HG02943 (cell line): ENCODE measurements at regions not wholly inside any gene's neighbourhood (a gene's known extent, or its start where the extent isn't known, plus 50 kb on each side); places are given as distances from the start of the nearest gene placed in this dataset.
"Not testable (repeated sequence)": the region's sequence is repeated elsewhere in the genome, so short reads cannot be mapped to it uniquely, and the experiment has no call there.

ENCODE experiments used
- ATAC-seq: cut with Tn5 transposase; IDR thresholded peaks from one replicate; pipeline ENCODE4 v1.9.1; 2021; ENCODE audit warnings: mild to moderate bottlenecking, low read depth, moderate library complexity; ENCODE audit not compliant: unreplicated experiment

DNA sequence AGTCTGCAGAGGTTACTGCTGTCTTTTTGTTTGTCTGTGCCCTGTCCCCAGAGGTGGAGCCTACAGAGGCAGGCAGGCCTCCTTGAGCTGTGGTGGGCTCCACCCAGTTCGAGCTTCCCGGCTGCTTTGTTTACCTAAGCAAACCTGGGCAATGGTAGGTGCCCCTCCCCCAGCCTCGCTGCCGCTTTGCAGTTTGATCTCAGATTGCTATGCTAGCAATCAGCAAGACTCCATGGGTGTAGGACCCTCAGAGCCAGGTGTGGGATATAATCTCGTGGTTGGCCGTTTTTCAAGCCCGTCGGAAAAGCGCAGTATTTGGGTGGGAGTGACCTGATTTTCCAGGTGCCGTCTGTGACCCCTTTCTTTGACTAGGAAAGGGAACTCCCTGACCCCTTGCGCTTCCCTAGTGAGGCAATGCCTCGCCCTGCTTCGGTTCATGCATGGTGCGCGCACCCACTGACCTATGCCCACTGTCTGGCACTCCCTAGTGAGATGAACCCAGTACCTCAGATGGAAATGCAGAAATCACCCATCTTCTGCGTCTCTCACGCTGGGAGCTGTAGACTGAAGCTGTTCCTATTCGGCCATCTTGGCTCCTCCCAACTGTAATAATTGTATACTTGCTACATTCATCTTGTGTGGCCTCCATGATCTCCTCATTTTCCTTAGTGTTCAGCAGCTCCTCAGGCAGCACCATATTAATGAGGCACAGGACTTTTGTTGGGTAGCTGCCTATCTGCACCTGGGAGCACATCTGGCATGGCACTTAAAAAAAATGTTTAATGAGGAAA, 391.4 kb downstream of the BCKDHB start:
- not testable (repeated sequence) for ATAC-seq

DNA sequence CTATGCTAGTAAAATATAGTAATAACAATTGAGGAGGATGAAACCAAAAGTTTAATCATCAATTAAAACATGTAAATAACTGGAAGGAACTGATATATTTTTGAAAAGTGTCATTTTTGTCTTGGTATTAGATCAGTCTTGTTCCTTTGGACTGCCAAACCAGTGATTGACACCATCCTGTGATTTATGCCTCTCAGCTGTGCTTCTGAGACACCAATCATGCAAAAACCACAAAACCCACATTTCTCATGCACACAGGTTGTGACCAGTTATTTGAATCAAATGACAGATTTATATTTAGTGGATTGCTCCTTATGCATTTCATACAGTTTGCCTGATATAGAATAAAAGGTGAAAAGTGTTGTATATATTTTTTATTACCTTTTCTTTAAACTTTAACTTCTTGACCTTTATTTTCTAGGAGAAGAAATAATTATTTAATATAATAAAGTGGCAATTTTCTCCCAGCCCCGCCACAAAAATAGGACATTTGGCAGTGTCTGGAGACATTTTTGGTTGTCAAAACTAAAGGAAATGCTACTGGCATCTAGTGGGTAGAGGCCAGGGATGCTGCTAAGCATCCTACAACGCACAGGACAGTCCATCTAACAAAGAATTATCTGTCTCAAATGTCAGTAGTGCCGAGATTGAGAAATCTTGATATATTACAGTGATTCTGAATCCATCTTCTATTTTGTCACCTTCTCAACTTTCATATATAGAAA, 383.6 kb downstream of the BCKDHB start:
- ATAC-seq, result no peak

DNA sequence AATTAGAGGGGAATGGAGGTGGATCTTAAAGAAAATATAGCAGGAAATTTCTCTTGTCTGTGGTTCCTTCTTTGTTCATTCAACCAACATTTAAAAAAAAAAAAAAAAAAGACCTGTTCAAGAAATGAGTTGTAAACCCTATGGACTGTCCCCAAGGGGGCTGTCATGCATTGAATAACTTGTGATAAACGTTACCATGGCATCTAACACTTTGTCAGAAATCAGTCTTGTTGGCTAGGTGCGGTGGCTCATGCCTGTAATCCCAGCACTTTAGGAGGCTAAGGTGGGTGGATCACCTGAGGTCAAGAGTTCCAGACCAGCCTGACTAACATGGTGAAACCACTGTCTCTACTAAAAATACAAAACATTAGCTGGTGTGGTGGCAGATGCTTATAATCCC, 381.7 kb downstream of the BCKDHB start:
- no peak for ATAC-seq

DNA sequence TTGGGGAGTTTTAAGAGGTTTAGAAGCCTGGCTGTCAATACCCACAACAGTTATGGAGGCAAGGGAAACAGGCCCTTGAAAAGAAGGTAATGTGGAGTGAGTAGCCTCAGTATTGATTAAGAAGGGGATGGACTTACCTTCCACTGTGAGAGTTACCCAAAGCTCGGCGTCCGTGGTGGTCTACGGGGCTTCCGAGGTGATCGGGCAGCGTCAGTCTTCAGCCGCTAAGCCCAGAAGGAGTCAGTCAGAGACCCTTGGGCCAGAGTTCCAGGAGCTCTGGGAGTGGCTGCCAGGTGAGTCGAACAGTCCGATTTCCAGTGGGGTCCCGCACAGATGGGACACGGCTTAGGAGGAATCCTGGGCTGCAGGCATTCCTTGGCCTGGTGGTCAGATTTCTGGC, 379.0 kb downstream of the BCKDHB start:
- not testable (repeated sequence) for ATAC-seq

DNA sequence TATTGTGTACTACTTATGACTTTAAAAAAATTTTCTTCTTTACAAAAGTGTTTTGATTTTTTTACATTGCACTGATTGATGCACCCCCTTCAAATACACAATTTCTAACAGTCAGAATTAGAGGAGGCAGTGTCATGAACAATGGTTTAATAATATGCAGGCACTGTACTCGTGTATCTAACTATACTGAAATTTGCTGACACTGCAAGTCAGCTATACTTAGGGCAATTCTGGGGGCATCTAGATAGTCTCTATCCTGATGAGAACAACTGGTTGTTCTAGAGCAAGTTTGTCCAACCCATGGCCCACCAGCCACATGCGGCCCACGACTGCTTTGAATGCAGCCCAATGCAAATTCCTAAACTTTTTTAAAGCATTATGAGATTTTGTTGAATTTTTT, 375.6 kb downstream of the BCKDHB start:
- no peak for ATAC-seq

DNA sequence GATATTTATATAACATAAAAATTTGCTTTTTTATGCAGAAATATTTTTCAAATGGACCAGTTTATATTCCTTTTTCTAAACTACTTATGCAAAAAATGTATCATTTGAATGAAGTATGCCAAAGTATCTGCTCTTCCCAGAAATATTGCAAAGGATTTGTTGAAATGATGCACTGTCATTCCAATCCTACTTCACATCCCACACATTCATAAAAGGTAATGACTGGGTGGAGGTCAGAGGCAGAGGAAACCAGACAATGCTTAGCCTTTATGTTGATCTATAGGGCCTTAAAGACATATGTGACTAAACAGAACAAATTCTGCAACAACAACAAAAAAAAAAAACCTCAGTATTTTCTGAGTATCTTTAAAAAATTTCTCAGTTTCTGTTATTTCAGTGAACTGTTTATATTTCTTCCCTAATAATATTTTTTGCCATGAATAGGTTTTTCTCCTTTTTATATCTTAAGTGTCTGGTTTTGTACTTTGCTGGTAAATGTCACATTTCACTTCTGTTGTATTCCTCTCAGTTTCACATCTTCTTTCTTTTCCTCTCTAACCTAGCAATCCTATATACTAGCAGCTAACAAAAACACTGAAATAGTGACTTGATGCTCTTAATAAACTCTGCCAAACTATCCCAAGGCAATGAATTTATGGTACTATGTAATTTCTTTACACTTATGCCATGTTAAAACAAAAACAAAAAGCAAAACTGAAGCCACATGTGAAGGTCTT, 374.1 kb downstream of the BCKDHB start:
- ATAC-seq, result no peak

DNA sequence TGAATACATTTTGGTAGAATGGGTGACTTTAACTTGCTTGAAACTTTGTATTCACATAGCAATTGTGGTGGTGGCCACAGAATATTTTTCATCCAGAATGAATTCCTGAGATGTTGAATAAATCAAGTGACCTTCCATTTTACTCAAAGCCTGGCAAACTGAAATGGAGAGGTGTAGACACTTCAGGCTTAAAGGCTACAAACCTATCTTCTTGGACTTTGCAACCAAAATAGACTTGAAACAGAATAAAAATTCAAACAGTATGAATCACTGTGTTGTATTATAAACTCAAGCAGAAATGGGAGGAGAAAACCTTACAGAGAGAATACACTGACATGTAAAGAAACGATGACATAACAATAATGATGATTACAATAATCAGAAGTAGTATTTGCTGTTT, 371.6 kb downstream of the BCKDHB start:
- ATAC-seq, result no peak

DNA sequence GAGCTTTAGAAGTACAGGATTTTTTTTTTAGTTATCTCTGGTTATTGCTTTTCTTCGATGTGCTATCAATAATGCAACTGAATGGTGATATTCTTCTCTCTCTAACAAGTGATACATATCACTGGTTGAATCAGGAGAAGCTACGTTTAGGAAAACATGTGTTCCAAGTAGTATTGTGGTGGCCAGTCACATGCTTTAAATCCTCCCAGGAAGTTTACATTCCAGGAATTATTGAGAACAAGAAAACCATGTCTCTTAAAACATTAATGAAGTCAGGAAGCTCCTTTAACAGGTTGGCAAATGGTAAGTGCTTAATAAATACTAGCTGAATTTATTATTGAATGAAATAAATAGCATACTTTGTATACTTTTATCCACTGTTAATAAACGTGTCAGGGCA, 371.1 kb downstream of the BCKDHB start:
- no peak for ATAC-seq

DNA sequence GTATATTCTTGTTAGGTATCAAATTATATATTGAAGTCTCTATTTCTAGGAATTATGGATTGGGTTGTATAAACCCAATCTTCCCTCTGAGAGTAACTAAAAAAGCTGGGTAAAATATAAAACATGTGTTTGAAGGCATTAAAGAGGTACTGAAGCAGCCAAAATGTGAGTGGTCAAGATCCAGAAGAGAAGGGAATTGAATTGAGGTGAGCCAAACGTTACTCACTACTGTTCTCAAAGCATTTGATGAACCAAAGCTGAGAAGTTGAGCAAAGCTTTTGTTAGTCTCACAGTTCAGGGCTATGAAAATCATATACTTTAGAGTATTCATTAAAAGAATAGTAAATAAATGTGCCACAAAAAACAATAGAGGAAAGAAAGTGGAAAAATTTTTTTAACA, 365.8 kb downstream of the BCKDHB start:
- no peak for ATAC-seq

DNA sequence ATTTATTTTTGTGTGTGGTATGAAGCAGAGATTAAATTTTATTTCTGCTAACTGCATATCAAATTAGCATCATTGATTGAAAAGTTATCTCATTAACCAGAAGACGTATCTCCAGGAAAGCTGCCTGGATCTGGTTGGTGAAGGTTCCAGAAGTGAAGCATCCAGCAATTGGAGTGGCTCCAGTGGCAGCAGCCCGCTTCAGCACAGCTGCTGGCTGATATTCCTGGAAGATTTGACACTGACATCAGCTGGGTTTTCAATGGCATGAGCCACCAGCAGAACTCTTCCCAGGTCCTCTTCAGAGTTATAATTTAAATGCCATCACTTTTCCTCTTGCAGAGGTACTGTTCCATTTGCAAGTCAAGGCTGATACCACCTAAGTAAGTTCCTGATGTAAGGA, 363.5 kb downstream of the BCKDHB start:
- no peak for ATAC-seq

DNA sequence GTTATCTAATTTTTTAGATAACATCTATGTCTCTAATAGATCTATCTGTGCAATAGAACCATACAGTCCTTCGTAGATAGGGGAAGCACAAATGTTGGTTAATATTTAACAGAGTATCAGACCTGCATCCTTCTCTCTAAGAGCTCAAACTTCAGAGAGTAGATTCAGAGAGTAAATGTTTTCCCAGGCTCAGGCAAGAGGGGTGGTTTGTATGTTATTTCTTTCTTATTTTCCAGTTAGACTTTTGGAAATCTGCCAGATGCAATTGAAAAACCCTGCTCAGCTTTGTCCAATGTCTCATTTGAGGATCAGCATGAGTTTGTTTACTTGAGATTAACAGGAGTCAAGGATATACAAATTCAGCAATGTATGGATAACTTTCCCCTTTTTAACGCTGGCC, 361.9 kb downstream of the BCKDHB start:
- no peak for ATAC-seq

DNA sequence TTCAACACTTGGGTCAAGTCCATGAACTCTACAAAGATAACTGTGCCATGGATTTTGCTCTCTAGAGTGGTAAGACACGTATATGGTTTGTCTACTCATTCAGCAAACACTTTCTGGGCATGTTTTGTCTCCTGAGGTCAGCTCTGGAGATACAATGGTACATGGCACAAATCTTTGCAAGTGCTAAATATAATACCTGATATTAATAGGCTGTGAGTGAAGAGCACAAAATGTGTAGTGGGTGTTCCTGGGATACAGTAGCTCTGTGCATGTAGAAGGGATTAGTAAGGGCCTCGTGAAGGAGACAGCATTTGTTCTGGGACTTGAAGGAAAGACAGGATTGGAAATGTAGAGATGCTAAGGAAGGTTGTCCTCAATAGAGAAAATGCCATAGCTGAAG, 360.9 kb downstream of the BCKDHB start:
- no peak for ATAC-seq

DNA sequence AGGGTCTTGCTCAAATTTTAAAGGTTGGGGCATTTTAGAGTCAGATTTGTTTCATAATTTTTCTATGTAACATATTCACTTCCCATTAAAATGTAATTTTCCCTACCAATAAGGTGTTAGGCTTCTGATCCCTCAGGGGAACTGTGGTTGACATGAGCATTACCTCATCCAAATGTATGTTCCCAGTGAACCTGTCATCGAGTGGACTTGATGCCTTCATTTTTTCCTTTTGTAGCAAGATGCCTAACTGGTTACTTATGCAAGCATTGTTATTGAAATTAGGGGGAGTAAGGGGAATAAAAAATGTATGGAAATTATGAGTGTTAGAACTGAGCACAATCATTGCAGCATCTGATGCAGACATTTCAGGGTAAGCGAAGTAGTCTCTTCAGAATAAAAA, 360.5 kb downstream of the BCKDHB start:
- no peak for ATAC-seq

DNA sequence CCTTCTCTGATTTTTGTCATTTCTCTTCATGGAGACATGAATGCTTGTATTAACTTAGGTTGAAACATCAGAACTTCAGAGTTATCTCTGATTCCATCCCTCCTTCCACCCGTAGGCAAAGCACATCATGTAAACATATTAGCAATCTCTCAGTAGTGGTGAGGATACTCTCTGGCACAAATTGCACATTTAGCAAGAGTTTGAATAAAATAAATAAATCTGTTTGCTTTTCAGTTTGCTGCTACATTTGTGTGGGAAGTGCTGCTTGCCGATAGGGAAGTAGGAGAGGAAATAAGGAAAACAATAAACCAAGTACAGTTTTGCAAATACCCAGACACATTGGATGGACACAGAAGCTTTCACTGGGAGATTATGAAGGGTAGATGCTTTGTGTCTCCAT, 359.0 kb downstream of the BCKDHB start:
- ATAC-seq, result no peak

DNA sequence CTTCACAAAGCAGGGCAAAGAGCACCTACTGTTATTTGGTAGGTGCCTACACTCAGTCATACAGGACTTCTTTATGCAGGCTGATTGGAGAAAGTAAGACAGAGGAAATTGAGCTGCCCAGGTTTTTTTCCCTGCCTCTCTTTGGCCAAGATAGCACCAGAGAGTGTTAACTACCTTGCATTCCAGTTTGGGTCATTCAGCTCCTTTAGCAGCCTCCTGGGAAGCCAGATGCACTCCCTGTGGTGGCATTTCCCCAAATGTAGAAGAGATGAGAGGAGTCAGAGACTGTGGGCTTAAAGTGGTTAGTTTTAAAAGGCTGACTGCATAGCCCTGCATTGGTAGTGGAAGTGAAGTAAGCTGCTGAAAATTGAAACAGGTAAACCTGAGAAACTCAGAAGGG, 358.4 kb downstream of the BCKDHB start:
- ATAC-seq, result no peak

DNA sequence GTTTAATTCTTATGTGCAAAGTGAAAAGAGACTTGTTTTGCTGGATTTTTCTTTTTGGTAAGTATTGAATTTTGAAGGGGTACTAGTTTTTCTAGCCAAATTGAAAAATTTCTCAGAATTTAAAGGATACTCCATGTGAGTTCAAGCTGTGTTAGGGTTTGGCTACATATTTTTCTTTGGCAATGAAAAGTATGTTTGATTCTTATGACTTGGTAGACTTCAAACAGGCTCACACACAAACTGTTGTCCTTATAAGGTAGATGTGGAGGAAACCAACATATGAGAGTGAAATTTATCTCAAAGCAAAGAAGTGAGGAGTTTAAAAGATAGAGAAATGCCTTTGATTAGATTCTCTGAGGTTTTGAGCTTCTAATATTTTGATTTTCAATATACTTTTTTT, 356.7 kb downstream of the BCKDHB start:
- no peak for ATAC-seq

DNA sequence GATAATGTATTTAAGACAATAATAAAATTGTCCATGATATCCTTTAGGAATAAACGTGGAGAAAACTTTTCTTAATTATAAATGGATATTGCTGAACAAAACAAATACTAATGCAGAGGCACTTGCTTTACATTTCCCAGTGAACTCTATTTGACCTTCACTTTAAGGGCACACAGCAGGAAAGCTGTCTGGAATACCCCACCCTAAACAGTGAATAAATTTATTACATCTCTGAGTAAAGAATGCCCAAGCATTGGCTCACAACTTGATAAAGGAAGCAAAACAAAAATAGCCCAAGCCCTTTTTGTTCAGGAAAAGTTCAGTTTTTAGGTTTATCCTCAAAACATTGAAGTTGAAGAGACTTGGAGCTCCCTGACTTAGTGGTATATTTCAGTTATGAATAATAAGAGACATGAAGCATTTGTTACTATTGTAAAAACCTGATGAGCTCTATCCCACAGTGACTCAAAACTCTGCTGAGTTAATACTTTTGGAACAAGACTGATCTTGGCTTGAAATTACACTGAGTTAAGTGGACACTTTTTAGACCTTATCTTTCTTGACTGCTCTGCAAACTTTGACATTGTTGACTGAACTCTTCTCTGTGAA, 353.9 kb downstream of the BCKDHB start:
- no peak for ATAC-seq

DNA sequence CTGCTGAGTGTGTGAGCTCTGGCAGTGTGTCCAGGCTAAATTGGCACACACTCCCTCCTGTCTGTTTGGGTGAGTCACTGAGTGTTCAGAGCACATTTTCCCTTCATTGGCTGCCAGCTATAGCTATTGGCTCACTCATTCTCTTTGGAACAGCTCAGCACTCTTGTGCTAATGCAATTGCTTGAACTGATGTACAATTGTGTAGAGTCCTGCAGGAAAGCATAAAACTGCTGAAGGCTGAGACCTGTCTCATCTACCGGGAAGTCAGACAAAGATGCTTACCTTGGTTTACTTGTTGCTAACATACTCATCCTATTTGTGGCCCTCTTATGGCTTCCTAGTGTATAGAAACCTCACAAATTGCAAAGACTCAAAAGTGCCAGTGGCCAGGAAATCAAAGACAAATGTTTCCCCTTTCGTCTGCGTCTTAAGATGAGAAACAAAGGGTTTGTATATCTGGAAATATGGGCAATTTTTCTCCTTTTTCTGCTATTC, 351.0 kb downstream of the BCKDHB start:
- ATAC-seq, result no peak

DNA sequence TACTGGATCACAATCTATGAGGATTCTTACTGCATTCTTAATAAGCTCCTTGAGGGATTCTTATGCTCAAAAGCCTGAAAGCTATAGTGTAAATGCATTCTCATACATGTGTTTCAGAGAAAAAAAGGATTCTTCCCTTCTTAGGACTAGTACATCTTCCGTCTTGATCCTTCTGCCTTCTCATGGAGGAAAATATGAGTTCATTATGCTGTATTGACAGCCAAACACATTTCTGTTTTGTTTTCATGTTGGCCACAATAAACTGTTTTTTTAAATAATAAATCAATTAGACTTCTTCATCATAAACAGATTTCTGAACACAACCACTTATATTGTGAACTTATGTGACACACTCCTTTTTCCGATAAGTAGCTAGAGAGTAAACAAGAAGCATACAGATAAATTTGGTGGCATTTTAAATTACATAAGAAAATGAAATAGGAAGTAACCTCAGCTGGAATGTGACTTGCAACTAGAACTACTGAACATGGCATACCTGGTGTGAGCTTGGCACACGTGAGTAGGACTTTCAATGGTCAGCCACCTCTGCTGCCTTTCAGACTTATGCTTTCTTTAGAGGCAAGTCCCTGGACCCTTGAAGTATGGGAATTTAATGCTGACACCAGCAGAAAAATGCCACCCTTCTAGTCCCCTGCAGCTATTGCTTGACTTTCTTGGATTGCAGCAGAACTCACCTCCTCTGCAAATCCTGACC, 350.4 kb downstream of the BCKDHB start:
- no peak for ATAC-seq

DNA sequence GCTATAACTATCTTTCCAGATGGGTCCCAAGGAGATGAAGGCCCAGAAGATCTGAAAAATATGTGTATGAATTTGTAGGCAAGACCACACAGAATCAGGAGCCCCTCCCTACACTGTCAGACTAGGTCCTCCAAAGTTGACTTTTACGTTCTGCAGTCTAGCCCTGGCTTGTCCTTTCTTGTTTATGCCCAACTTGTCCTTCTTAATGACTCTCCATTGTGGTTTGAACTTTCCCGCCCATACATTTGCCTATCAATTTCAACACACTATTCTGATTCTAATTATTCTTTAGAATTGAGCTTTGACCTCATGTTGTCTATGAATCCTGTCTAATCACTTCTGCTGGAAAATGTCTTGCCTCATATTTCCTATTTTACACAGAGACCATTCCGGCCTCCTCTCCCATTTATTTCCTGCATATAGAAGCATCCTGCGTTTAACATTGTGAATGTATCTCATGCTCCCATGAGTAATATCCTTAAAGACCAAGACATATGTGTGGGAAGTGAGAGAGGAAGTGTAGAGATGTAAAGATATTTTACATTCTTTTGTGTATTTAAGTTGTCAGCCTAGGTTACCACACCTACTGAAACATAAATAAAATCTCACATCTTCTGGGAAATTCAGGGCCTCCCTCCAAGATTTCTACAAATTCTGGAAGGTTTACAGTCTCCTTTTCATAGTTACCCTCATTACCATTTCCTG, 348.3 kb downstream of the BCKDHB start:
- ATAC-seq, result no peak
